IMR-90 (cell line): ENCODE measurements at regions not wholly inside any gene's neighbourhood (a gene's known extent, or its start where the extent isn't known, plus 50 kb on each side); places are given as distances from the start of the nearest gene placed in this dataset.

Source experiments
- ATAC-seq: fragments of 200-7000 bp; cut with Tn5 transposase; 2 replicates; pipeline ENCODE4 v1.9.1; 2020; ENCODE audit warnings: low read depth, mild to moderate bottlenecking, moderate library complexity
- BruUV-seq: library from RNA; stranded (reverse); fragments of 400-500 nt; replicated peaks from 2 replicates; lab custom pipeline; 2021; lab: Mats Ljungman, UMichigan
- CTCF ChIA-PET: fragments of 300-600 bp; formaldehyde crosslinking; extraction: SDS; loops from one replicate; lab custom pipeline; 2021; ENCODE audit warnings: antibody characterized with exemption; lab: Yijun Ruan, JAX
- POLR2A ChIA-PET: fragments of 300-600 bp; sonication (Branson Sonifier 250); formaldehyde crosslinking; loops from one replicate; lab custom pipeline; 2022; ENCODE audit warnings: antibody characterized with exemption; ENCODE audit not compliant: unreplicated experiment; lab: Charles Lee
- DNase-seq: peaks from one replicate; pipeline ENCODE4 v3.0.0; 2013
- H2AFZ ChIP-seq: replicated peaks from 2 replicates; pipeline ENCODE3; 2013; ENCODE audit warnings: low read length, mild to moderate bottlenecking; ENCODE audit not compliant: poor library complexity
- H2AK5ac ChIP-seq: 2 replicates; pipeline ENCODE4 v1.6.1; 2013; ENCODE audit warnings: low read depth, low read length, inconsistent platforms
- H2AK9ac ChIP-seq: replicated peaks from 2 replicates; pipeline ENCODE3; 2013; ENCODE audit warnings: mild to moderate bottlenecking, low read depth, low read length, moderate library complexity; ENCODE audit not compliant: poor library complexity
- H2BK120ac ChIP-seq: 2 replicates; pipeline ENCODE4 v1.6.1; 2013; ENCODE audit warnings: low read depth, low read length, inconsistent platforms
- H2BK15ac ChIP-seq: 3 replicates; pipeline ENCODE4 v1.6.1; 2013; ENCODE audit warnings: low read depth, low read length, inconsistent platforms
- H2BK20ac ChIP-seq: 2 replicates; pipeline ENCODE4 v1.6.1; 2013; ENCODE audit warnings: low read depth, mild to moderate bottlenecking, inconsistent platforms, low read length, moderate library complexity
- H2BK5ac ChIP-seq: 2 replicates; pipeline ENCODE4 v1.6.1; 2013; ENCODE audit warnings: mild to moderate bottlenecking, low read depth, low read length, inconsistent platforms; ENCODE audit not compliant: poor library complexity, severe bottlenecking
- H3K14ac ChIP-seq: replicated peaks from 2 replicates; pipeline ENCODE4 v1.6.1; 2013; ENCODE audit warnings: low read depth, low read length, inconsistent platforms
- H3K18ac ChIP-seq: 2 replicates; pipeline ENCODE4 v1.6.1; 2013; ENCODE audit warnings: low read depth, low read length, control low read depth
- H3K23ac ChIP-seq: 2 replicates; pipeline ENCODE4 v1.6.1; 2013; ENCODE audit warnings: low read depth, low read length, inconsistent platforms
- H3K27ac ChIP-seq: 2 replicates; pipeline ENCODE4 v1.5.1; 2013; ENCODE audit warnings: mild to moderate bottlenecking, control low read depth, low read length; ENCODE audit not compliant: insufficient read depth
- H3K27me3 ChIP-seq: 2 replicates; pipeline ENCODE4 v1.6.1; 2013; ENCODE audit warnings: low read length; ENCODE audit not compliant: control insufficient read depth, insufficient read depth
- H3K36me3 ChIP-seq: 2 replicates; pipeline ENCODE4 v1.6.1; 2013; ENCODE audit warnings: low read length, mixed read lengths; ENCODE audit not compliant: control insufficient read depth, insufficient read depth
- H3K4ac ChIP-seq: 2 replicates; pipeline ENCODE4 v1.6.1; 2013; ENCODE audit warnings: low read depth, low read length, inconsistent platforms
- H3K4me1 ChIP-seq: 2 replicates; pipeline ENCODE4 v1.6.1; 2013; ENCODE audit warnings: low read length, mixed read lengths; ENCODE audit not compliant: control insufficient read depth, insufficient read depth
- H3K4me2 ChIP-seq: 2 replicates; pipeline ENCODE4 v1.6.1; 2013; ENCODE audit warnings: low read depth, mild to moderate bottlenecking, control low read depth, low read length, moderate library complexity
- H3K4me3 ChIP-seq: 2 replicates; pipeline ENCODE4 v1.5.1; 2013; ENCODE audit warnings: low read depth, mild to moderate bottlenecking, control low read depth, low read length, moderate library complexity; ENCODE audit not compliant: insufficient read depth
- H3K56ac ChIP-seq: 2 replicates; pipeline ENCODE4 v1.6.1; 2013; ENCODE audit warnings: low read length, inconsistent platforms; ENCODE audit not compliant: insufficient read depth; ENCODE audit errors: extremely low read depth
- H3K79me1 ChIP-seq, 2 experiments: 2 replicates each; pipeline ENCODE4 v1.6.1; 2013; ENCODE audit warnings: low read length in 2 of 2, inconsistent platforms in 1 of 2, low read depth in 1 of 2
- H3K9ac ChIP-seq: 2 replicates; pipeline ENCODE4 v1.6.1; 2013; ENCODE audit warnings: low read depth, low read length, control low read depth
- H3K9me1 ChIP-seq: 2 replicates; pipeline ENCODE4 v1.6.1; 2013; ENCODE audit warnings: low read length, inconsistent platforms; ENCODE audit not compliant: insufficient read depth
- H3K9me3 ChIP-seq: 2 replicates; pipeline ENCODE4 v1.6.1; 2013; ENCODE audit warnings: low read length; ENCODE audit not compliant: control insufficient read depth, insufficient read depth
- H4K20me1 ChIP-seq: 2 replicates; pipeline ENCODE4 v1.6.1; 2013; ENCODE audit warnings: low read length, inconsistent platforms; ENCODE audit not compliant: insufficient read depth
- H4K5ac ChIP-seq: 2 replicates; pipeline ENCODE4 v1.6.1; 2013; ENCODE audit warnings: mild to moderate bottlenecking, low read depth, low read length, control low read depth
- H4K8ac ChIP-seq, 2 experiments: 2 replicates each; pipeline ENCODE4 v1.6.1; 2013; ENCODE audit warnings: low read depth in 2 of 2, low read length in 2 of 2, control low read depth in 1 of 2, inconsistent platforms in 1 of 2
- H4K91ac ChIP-seq: 2 replicates; pipeline ENCODE4 v1.6.1; 2013; ENCODE audit warnings: low read depth, low read length, inconsistent platforms; ENCODE audit not compliant: insufficient read depth
- CEBPB ChIP-seq: IDR thresholded peaks from 2 replicates; pipeline ENCODE4 v1.6.1; 2012; ENCODE audit warnings: low read depth, low read length, improper control_type of control experiment
- CHD1 ChIP-seq: IDR thresholded peaks from 2 replicates; pipeline ENCODE4 v1.6.1; 2012; ENCODE audit warnings: low read depth, low read length, improper control_type of control experiment
- MAZ ChIP-seq: IDR thresholded peaks from 2 replicates; pipeline ENCODE4 v1.6.1; 2012; ENCODE audit warnings: low read depth, mild to moderate bottlenecking, low read length, improper control_type of control experiment, moderate library complexity, borderline replicate concordance
- MXI1 ChIP-seq: IDR thresholded peaks from 2 replicates; pipeline ENCODE4 v1.6.1; 2012; ENCODE audit warnings: low read depth, mild to moderate bottlenecking, low read length, moderate library complexity, borderline replicate concordance
- POLR2A ChIP-seq: IDR thresholded peaks from 2 replicates; pipeline ENCODE4 v1.6.1; 2012; ENCODE audit warnings: mild to moderate bottlenecking, low read depth, low read length
- RAD21 ChIP-seq: IDR thresholded peaks from 2 replicates; pipeline ENCODE4 v1.6.1; 2012; ENCODE audit warnings: low read length, improper control_type of control experiment
- SMC3 ChIP-seq: fragments of 150-350 bp; IDR thresholded peaks from 2 replicates; pipeline ENCODE4 v1.6.1; 2016; ENCODE audit warnings: low read depth, mild to moderate bottlenecking, antibody characterized with exemption, low read length, moderate library complexity
- WGBS, 2 experiments: methylation state at CpG; one replicate each; pipeline versions ENCODE4 v1.1.5 to v1.1.7; 2013; ENCODE audit warnings: missing lambda C conversion rate in 2 of 2; ENCODE audit not compliant: insufficient read length in 1 of 2; ENCODE audit errors: extremely low coverage in 2 of 2; 5-methylcytosine and 5-hydroxymethylcytosine counted together
- dilution Hi-C: fragments of 300-500 bp; cut with HindIII; formaldehyde crosslinking; loops from one replicate; pipeline ENCODE4 v1.14.3; 2018; ENCODE audit warnings: low sequenced_read_pairs; ENCODE audit not compliant: unreplicated experiment
- in situ Hi-C: fragments of 300-500 bp; cut with MboI; formaldehyde crosslinking; loops from 3 replicates; pipeline ENCODE4 v1.14.3; 2019; ENCODE audit warnings: low sequenced_read_pairs, inconsistent platforms, mixed read lengths
- intact Hi-C: fragments of 100-400 bp; cut with micrococcal nuclease; formaldehyde crosslinking; loops from 2 replicates; pipeline ENCODE4 v1.10.0; 2022

DNA sequence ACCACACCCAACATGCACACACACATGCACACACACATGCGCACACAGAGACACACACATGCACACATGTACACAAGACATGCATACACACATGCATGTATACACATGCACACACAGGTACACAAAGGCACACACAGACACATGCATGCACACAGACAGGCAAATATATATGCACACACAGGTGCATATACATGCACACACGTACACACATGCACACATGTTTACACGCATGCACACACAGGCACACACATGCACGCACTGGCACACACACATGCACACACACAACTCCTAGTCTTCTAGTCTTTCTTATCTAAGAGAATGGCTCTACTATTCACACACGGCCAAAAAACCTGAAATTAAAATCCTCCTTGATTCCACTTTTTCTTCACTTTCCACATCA, 222.7 kb upstream of the PLD5 start:
- Histone ChIP-seq H3K14ac (no peak overlapping the region), H4K5ac (no peak overlapping the region), H3K9me1 (no peaks in the 10 kb centered on the region), H2AK5ac (no peak overlapping the region), H3K79me1 (no peaks in the 10 kb centered on the region), H3K27ac (no peak overlapping the region), H3K27me3 (no peaks in the 10 kb centered on the region), H2BK20ac (no peak overlapping the region), H3K36me3 (no peaks in the 10 kb centered on the region), H3K56ac (no peak overlapping the region), H3K23ac (no peak overlapping the region), H3K18ac (no peak overlapping the region), H4K91ac (no peak overlapping the region), H2BK5ac (no peak overlapping the region), H3K4me1 (no peaks in the 10 kb centered on the region), H3K4ac (no peak overlapping the region), H2AFZ (no peak overlapping the region), H4K20me1 (no peaks in the 10 kb centered on the region), H3K9me3 (peaks cover 7% of the 10 kb centered on the region), H3K9ac (no peak overlapping the region), H3K4me3 (no peak overlapping the region), H3K4me2 (no peak overlapping the region), H2BK120ac (no peak overlapping the region), H2BK15ac (no peak overlapping the region), H4K8ac (no peak overlapping the region), H2AK9ac (no peak overlapping the region)
- dilution Hi-C loops = no loop called here
- intact Hi-C loops = no loop called here
- BruUV-seq = no TSS peak
- in situ Hi-C loops = no loop called here
- TF ChIP-seq CEBPB (no peak), MXI1 (no peak), SMC3 (no peak), RAD21 (no peak), POLR2A (no peak), MAZ (no peak), CHD1 (no peak)
- CTCF ChIA-PET = no interaction called here
- 65% methylated on average over 4 of the region's 5 CpGs; no CpG with 5 or more reads in 1 of the 2 experiments for WGBS, 2 experiments
- POLR2A ChIA-PET = no interaction called here
- DNase-seq (no peak), ATAC-seq (no peak)
